ENCODE measurements at regions not wholly inside any gene's neighbourhood (a gene's known extent, or its start where the extent isn't known, plus 50 kb on each side); places are given as distances from the start of the nearest gene placed in this dataset.

GRCh38 chr5:17951392-17952169, 317.3 kb downstream of the TAF11L14 start:
- H3K27ac Mint-ChIP-seq, result no peak overlapping the region
- peaks cover 14% of the 10 kb centered on the region for H3K9me3 Mint-ChIP-seq
- ChIA-PET POLR2A (no interaction called here), CTCF (no interaction called here)
- TF ChIP-seq CTCF (IDR thresholded peaks at IDR 0.05), result no peak
- H3K36me3 Mint-ChIP-seq (ENCODE audit: low read depth), result no peaks in the 10 kb centered on the region
- DNase-seq (no peak), ATAC-seq (no peak)
- no peak overlapping the region for H3K4me3 Mint-ChIP-seq
- intact Hi-C loops (cut with micrococcal nuclease), result no loop called here
- H3K4me1 Mint-ChIP-seq (ENCODE audit: low read depth), result no peaks in the 10 kb centered on the region
- no peaks in the 10 kb centered on the region for H3K27me3 Mint-ChIP-seq

DNA sequence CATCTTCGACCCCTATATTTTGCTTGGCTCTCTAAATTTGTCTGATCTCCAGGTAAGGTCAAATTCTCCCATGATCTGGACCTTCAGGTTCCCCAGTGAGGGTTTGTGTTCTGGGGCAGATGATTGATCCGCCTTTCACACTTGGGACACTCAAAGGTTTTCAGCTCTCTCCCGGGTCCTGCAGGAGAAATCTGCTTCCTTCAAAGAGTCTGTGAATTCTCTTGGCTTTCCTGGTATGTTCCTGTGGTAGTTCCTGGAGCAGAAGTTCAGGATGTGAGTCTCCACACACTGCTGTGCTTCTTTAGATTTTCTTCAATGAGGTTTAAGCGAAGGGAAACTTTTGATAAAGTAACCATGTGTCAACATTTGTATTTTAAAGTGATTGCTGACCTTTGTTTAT, 318.0 kb downstream of the TAF11L14 start:
- DNase-seq, result no peak
- no peak for TF ChIP-seq CTCF (IDR thresholded peaks at IDR 0.05)
- Mint-ChIP-seq H3K9me3 (peaks cover 12% of the 10 kb centered on the region), H3K27ac (no peak overlapping the region), H3K4me1 (ENCODE audit: low read depth) (no peaks in the 10 kb centered on the region), H3K36me3 (ENCODE audit: low read depth) (no peaks in the 10 kb centered on the region), H3K27me3 (no peaks in the 10 kb centered on the region), H3K4me3 (no peak overlapping the region)
- ATAC-seq, result no peak
- POLR2A ChIA-PET, result no interaction called here
- CTCF ChIA-PET, result no interaction called here
- intact Hi-C loops (cut with micrococcal nuclease), result no loop called here

GRCh38 chr5:17964067-17964466, 329.8 kb downstream of the TAF11L14 start:
- CTCF ChIA-PET, result no interaction called here
- H3K27ac Mint-ChIP-seq, result no peak overlapping the region
- H3K9me3 Mint-ChIP-seq, result peaks cover 13% of the 10 kb centered on the region
- TF ChIP-seq CTCF (IDR thresholded peaks at IDR 0.05), result no peak
- H3K4me3 Mint-ChIP-seq, result no peak overlapping the region
- no peaks in the 10 kb centered on the region for H3K36me3 Mint-ChIP-seq (ENCODE audit: low read depth)
- intact Hi-C loops (cut with micrococcal nuclease), result no loop called here
- POLR2A ChIA-PET, result no interaction called here
- H3K27me3 Mint-ChIP-seq, result no peaks in the 10 kb centered on the region
- no peaks in the 10 kb centered on the region for H3K4me1 Mint-ChIP-seq (ENCODE audit: low read depth)
- no peak for ATAC-seq
- DNase-seq, result no peak

GRCh38 chr5:17966640-17967402, 332.6 kb downstream of the TAF11L14 start:
- H3K4me3 Mint-ChIP-seq, result no peak overlapping the region
- ChIA-PET CTCF (no interaction called here), POLR2A (no interaction called here)
- no peaks in the 10 kb centered on the region for H3K36me3 Mint-ChIP-seq (ENCODE audit: low read depth)
- ATAC-seq (no peak), DNase-seq (no peak)
- TF ChIP-seq CTCF (IDR thresholded peaks at IDR 0.05), result no peak
- H3K9me3 Mint-ChIP-seq, result peaks cover 10% of the 10 kb centered on the region
- intact Hi-C loops (cut with micrococcal nuclease), result no loop called here
- H3K4me1 Mint-ChIP-seq (ENCODE audit: low read depth), result no peaks in the 10 kb centered on the region
- H3K27ac Mint-ChIP-seq, result no peak overlapping the region
- no peaks in the 10 kb centered on the region for H3K27me3 Mint-ChIP-seq

DNA sequence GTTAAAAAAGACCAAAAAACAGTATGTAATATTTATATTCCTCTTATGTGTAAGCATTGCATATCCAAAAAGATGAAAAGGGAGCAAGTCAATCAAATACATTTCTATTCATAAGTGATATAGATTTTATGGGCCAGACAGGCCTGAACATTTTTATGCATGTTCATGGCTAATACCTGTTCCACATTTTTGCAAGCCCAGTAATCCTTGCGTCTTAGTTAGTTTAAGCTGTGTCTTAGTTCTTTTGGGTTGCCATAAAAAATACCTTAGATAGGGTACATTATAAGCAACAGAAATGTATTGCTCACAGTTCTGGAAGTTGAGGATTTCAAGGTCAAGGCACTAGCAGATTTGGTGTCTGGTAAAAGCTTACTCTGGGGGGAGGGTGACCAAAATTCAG, 342.1 kb downstream of the TAF11L14 start:
- intact Hi-C loops (cut with micrococcal nuclease), result no loop called here
- TF ChIP-seq CTCF (IDR thresholded peaks at IDR 0.05), result no peak
- H3K27me3 Mint-ChIP-seq, result no peaks in the 10 kb centered on the region
- no peak overlapping the region for H3K4me3 Mint-ChIP-seq
- H3K27ac Mint-ChIP-seq, result no peak overlapping the region
- ATAC-seq (no peak), DNase-seq (no peak)
- H3K4me1 Mint-ChIP-seq (ENCODE audit: low read depth), result no peaks in the 10 kb centered on the region
- no peaks in the 10 kb centered on the region for H3K36me3 Mint-ChIP-seq (ENCODE audit: low read depth)
- peaks cover 6% of the 10 kb centered on the region for H3K9me3 Mint-ChIP-seq
- ChIA-PET CTCF (no interaction called here), POLR2A (no interaction called here)

Data from activated CD8-positive, alpha-beta T cell treated with anti-CD3 and anti-CD28 coated beads for 36 hours (primary cell).